ENCODE measurements at regions not wholly inside any gene's neighbourhood (a gene's known extent, or its start where the extent isn't known, plus 50 kb on each side); places are given as distances from the start of the nearest gene placed in this dataset.
"Not testable (repeated sequence)": the region's sequence is repeated elsewhere in the genome, so short reads cannot be mapped to it uniquely, and the experiment has no call there.

DNA sequence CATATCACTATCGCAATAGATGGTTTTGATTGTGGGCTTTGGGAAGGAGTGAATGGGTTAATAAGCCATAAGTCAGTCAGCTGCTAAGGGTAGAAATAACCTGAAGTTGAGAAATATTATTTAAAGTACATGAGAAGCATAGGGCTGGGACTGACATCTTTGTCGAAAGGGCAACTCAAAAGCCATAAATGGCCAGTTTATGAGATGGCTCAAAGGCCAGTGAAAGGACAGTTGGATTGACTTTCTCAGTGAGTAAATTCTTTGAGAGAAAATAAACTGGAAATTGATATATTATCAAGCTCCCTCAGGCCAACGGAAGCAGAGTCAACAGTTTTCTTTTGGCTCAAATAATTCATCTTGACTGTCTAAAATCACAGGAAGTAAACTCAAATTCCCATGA, 419.8 kb downstream of the NSUN3 start:
- Mint-ChIP-seq H3K4me1 (no peaks in the 10 kb centered on the region), H3K4me3 (no peak overlapping the region), H3K27me3 (no peaks in the 10 kb centered on the region), H3K27ac (no peak overlapping the region), H3K36me3 (no peaks in the 10 kb centered on the region), H3K9me3 (peaks cover 5% of the 10 kb centered on the region)
- no peak for DNase-seq (ENCODE audit: low spot score in 2 of 2)
- ATAC-seq (ENCODE audit: low read depth): no peak

DNA sequence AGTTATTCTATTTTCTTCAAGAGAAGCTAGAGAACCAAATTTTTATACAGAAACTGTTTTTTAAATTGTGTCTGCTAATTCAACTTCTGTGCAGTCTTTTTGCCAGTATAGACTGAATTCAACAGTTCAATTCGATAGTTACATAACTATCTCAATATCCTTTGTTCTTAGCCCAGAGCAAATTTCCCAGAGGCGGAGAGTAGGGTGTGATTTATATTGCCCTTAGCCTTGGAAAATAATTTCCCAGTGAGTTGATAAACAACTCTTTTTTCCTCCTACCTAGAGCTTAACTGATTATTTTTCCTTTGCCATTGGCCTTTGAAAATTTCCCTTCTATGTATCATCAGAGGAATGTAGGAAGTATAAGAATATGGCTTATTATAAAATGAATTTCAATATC, 420.5 kb downstream of the NSUN3 start:
- no peak for ATAC-seq (ENCODE audit: low read depth)
- Mint-ChIP-seq H3K36me3 (no peaks in the 10 kb centered on the region), H3K4me3 (no peak overlapping the region), H3K27ac (no peak overlapping the region), H3K27me3 (no peaks in the 10 kb centered on the region), H3K4me1 (no peaks in the 10 kb centered on the region), H3K9me3 (peaks cover 5% of the 10 kb centered on the region)
- DNase-seq (ENCODE audit: low spot score in 2 of 2): no peak

DNA sequence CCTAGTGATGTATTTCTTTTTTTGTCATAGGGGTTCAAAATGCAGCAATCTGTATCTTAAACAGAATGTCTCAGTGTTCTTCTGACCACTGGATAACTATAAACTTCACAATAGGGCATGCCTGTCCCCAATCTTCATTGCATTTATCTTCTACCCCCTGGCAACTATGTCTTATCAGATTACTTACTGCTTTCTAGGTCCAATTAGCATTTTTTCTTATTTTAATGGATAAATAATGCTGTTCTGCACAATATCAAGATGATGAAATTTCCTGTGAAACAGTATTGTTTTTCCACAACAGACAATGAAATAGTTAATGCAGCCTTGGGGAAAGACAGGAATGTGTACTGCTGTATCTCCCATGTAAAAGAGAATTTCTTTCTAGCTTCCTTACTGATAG, 432.1 kb downstream of the NSUN3 start:
- Mint-ChIP-seq H3K4me3 (no peak overlapping the region), H3K27ac (no peak overlapping the region), H3K4me1 (no peaks in the 10 kb centered on the region), H3K9me3 (peaks cover 3% of the 10 kb centered on the region), H3K36me3 (no peaks in the 10 kb centered on the region), H3K27me3 (no peaks in the 10 kb centered on the region)
- DNase-seq (ENCODE audit: low spot score in 2 of 2) (no peak), ATAC-seq (ENCODE audit: low read depth) (no peak)

DNA sequence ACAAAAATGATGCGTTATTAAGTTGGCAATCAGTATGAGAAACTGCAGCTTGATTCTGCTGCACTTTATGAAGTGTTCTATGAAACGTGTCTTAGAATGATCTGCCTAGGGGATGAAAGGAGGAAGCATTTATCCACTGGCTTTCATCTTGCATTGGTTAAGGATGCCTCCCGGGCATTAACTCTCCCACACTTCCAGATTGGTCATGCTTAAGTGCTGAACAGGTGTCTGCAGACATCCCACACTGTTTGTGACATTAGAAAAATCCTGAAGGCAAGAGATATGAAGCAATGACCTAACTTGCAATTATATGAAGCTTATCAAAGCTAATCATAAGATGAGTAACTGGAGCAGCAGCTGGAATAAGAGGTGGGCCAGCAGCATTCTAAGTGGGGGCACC, 437.3 kb downstream of the NSUN3 start:
- no peaks in the 10 kb centered on the region for H3K27me3 Mint-ChIP-seq
- peaks cover 10% of the 10 kb centered on the region for H3K9me3 Mint-ChIP-seq

DNA sequence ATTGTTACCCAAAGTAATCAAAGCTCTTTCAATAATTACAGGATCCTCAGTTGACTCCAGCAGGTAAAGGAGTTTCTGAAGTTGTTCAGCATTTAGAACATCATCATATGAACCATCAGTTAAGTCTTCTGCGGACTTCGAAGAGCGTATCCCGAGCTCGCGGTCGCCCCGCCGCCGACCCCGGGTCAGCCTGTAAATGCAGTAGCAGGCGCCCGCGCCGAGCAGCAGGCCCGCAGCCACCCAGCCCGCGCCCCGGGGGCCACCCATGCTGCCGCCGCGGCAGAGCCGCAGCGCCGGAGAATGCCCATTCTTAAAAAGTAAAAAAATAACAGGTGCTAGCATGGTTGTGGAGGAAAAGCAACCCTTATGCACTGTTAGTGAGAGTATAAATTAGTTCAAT, 444.5 kb downstream of the NSUN3 start:
- not testable (repeated sequence) for DNase-seq (ENCODE audit: low spot score in 2 of 2); H3K4me3 Mint-ChIP-seq; H3K9me3 Mint-ChIP-seq; H3K36me3 Mint-ChIP-seq; ATAC-seq (ENCODE audit: low read depth); H3K4me1 Mint-ChIP-seq; H3K27ac Mint-ChIP-seq; H3K27me3 Mint-ChIP-seq

More for the DNA sequence above, 437.3 kb downstream of the NSUN3 start:
- Mint-ChIP-seq H3K27ac (no peak overlapping the region), H3K4me3 (no peak overlapping the region), H3K4me1 (no peaks in the 10 kb centered on the region), H3K36me3 (no peaks in the 10 kb centered on the region)
- ATAC-seq (ENCODE audit: low read depth): no peak
- DNase-seq (ENCODE audit: low spot score in 2 of 2): no peak

DNA sequence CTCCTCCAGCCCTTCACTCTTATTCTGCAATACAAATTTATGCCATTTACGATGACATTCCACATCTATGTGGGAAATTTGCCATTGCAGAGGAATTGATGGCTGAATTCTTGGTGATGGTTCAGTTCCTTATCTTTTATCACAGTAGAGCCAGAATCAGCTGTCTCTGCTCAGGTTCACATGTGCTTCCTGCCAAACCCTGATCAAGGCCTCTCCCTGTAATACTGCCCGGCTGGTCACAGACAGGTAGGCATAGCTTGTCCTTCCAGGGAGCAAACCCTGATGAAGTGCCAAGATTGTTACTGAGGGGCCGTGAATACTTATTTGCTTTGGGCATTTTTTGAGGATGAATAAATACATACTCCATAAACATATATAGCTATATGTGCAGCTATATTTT, 450.0 kb downstream of the NSUN3 start:
- no peak for DNase-seq (ENCODE audit: low spot score in 2 of 2)
- Mint-ChIP-seq H3K4me1 (no peaks in the 10 kb centered on the region), H3K9me3 (peaks cover 1% of the 10 kb centered on the region), H3K27me3 (no peaks in the 10 kb centered on the region), H3K27ac (no peak overlapping the region), H3K4me3 (no peak overlapping the region), H3K36me3 (no peaks in the 10 kb centered on the region)
- ATAC-seq (ENCODE audit: low read depth): no peak

DNA sequence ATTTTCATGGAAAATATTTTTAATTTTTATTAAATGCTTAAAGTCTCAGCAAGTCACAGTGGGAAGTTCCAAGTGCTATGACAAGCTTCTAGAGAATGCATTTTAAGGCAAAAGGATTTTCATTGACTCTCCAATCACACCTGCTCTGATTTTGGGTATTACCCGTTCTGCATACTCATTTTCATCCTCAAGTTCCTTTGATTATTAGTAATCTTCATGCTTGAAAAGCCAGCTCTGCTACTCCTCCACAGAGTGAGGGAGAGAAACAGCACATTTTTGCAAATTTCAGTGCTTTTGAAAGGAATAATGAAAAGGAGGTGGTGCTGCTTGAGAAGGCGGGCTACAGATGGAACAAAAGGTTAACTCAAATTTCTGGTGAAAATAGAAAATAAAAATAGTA, 450.7 kb downstream of the NSUN3 start:
- Mint-ChIP-seq H3K27me3 (no peaks in the 10 kb centered on the region), H3K4me3 (no peak overlapping the region)

DNA sequence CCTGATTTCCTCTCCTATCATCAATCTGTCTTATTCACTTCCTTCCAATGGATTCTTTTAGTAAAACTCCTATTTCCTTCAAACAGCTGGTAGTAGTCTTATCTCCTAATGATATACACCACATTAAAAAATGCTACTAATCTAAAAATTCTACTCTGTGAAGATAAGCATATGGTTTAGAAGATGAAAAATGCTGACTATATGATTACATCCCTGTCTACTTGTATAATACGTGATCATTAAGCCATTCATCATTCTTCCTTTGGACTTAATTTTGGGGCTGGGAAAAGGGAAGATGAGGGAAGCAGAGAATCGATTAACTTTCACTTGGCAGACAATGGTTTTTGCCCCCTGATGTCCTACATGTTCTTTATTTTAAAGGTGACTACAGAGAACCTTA, 453.1 kb downstream of the NSUN3 start:
- ATAC-seq (ENCODE audit: low read depth) (no peak), DNase-seq (ENCODE audit: low spot score in 2 of 2) (no peak)
- Mint-ChIP-seq H3K36me3 (no peaks in the 10 kb centered on the region), H3K9me3 (peaks cover 7% of the 10 kb centered on the region), H3K4me1 (no peaks in the 10 kb centered on the region), H3K4me3 (no peak overlapping the region), H3K27ac (no peak overlapping the region), H3K27me3 (no peaks in the 10 kb centered on the region)

More for the DNA sequence above, 450.7 kb downstream of the NSUN3 start:
- ATAC-seq (ENCODE audit: low read depth): no peak
- Mint-ChIP-seq H3K9me3 (no peaks in the 10 kb centered on the region), H3K27ac (no peak overlapping the region), H3K36me3 (no peaks in the 10 kb centered on the region), H3K4me1 (no peaks in the 10 kb centered on the region)
- DNase-seq (ENCODE audit: low spot score in 2 of 2): no peak

DNA sequence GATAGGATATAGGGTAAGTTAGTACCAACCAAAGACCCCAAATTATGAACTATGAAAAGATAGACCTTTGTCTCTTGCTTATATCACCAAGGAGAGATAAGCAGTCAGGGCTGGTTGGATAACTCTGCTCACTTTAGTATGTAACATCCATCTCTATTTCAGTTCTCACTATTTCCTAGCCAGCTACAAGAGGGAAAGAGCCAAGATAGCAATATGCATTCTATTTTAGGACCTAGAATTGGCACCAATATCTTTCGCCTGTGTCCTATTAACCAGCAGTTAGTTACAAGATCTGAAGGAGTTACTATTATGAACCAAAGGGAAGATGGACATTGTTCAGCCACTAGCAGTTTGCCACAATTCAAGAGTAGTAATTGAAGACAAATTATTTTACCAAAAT, 457.5 kb downstream of the NSUN3 start:
- H3K9me3 Mint-ChIP-seq: peaks cover 8% of the 10 kb centered on the region

DNA sequence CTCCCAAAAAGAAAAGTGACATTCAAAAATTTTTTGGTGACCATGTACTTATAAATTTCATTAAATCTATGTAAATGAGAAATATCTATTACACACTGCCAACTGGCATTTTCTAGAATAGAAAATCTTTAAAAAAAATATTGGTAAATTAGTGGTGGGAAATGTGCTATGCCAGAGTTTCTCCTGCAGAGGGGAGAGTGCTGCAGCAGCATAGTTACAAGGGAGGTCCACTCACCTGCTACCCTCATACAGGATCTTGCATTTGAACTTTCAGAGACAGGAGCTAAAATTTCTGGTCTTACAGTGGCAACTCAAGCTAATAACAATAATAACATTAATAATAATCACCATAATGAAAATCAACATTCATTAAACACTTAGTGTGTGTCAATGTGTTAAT, 459.6 kb downstream of the NSUN3 start:
- Mint-ChIP-seq H3K36me3 (no peaks in the 10 kb centered on the region), H3K4me1 (no peaks in the 10 kb centered on the region), H3K4me3 (no peak overlapping the region), H3K27ac (no peak overlapping the region), H3K9me3 (peaks cover 12% of the 10 kb centered on the region), H3K27me3 (no peaks in the 10 kb centered on the region)
- no peak for ATAC-seq (ENCODE audit: low read depth)
- DNase-seq (ENCODE audit: low spot score in 2 of 2): no peak

More for the DNA sequence above, 457.5 kb downstream of the NSUN3 start:
- no peak overlapping the region for H3K27ac Mint-ChIP-seq
- no peaks in the 10 kb centered on the region for H3K4me1 Mint-ChIP-seq
- no peak overlapping the region for H3K4me3 Mint-ChIP-seq
- ATAC-seq (ENCODE audit: low read depth): no peak
- DNase-seq (ENCODE audit: low spot score in 2 of 2): no peak
- no peaks in the 10 kb centered on the region for H3K27me3 Mint-ChIP-seq
- H3K36me3 Mint-ChIP-seq: no peaks in the 10 kb centered on the region

DNA sequence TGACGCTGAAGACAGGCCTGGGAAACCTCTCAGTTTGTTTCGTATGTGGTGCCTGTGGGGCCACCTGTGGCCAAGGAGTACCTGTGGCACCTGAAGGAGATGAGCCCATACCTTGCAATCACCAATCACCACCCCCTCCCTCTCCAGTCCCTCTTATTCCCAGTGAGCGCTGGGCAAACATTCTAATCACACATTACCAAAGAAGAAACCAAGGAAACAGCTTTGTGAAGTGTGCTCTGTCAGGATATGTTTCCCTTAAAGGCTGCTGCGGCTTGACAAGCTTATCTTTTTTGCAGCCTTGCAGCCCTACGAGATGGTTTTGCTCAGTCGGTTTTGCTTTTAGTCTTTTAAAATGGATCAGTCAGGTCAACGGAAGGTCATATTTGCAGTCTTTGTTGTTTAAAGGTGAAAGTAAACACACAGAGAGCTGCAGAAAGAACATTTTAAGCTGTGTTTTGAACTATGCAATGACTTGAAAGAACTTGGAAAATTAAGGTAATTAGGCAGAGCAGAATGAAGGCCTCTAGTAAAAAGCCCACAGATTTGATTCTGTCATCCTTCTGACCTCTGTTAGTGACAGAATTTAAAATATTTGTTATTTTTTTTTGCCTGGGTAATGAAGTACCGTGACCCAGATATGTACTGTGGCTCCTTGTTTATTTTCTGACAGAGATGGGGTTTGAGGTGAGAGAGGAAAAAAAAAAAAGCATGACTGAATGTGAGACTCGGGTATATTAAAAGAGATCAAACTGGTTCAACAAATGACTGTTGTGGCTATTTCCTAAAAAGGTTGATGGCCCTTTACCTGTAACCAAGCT, 461.4 kb downstream of the NSUN3 start:
- ATAC-seq (ENCODE audit: low read depth) (no peak), DNase-seq (ENCODE audit: low spot score in 2 of 2) (no peak)
- H3K9me3 Mint-ChIP-seq: peaks cover 9% of the 10 kb centered on the region

DNA sequence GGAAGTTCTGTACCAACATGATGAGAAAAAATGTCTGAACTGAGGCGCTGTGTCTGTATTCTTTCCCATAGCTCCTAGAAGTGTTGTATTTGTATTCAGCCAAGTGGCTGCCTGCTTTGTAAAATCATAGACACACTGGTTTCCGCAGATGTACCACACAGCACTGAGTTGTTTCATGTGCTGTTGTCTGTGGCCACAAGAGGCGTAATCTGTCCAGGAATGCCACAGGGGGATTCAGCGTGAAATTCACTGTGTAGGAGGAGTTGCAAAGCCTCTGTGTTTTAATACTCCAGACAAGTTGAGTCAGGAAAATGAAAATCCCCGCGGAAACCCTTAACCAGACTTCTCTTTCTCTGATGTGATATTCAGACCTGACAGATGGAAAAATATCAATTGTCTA, 462.2 kb downstream of the NSUN3 start:
- peaks cover 6% of the 10 kb centered on the region for H3K9me3 Mint-ChIP-seq
- no peak for ATAC-seq (ENCODE audit: low read depth)
- no peak for DNase-seq (ENCODE audit: low spot score in 2 of 2)

More for the DNA sequence above, 461.4 kb downstream of the NSUN3 start:
- Mint-ChIP-seq H3K27ac (no peak overlapping the region), H3K4me3 (no peak overlapping the region), H3K4me1 (no peaks in the 10 kb centered on the region), H3K27me3 (no peaks in the 10 kb centered on the region), H3K36me3 (no peaks in the 10 kb centered on the region)

DNA sequence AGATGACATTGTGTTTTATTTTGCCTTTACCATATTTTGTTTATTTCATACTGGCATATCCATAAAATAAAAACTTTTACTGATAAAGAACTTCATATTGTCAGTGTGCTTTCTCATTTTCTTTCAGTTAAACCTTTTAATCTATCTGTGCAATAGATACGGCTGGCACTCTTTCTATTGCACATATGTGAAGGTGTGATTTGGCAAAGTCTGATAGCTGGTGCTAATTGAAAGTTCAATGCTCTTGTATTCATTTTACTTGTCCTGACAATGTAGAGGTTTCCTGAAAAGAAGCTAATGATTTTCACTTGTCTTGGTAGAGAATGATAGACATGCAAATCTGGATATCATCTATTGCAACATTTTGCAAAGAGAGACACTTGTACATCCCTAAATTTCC, 467.0 kb downstream of the NSUN3 start:
- DNase-seq (ENCODE audit: low spot score in 2 of 2): no peak
- Mint-ChIP-seq H3K27me3 (no peaks in the 10 kb centered on the region), H3K4me1 (no peaks in the 10 kb centered on the region), H3K9me3 (peaks cover 3% of the 10 kb centered on the region), H3K36me3 (no peaks in the 10 kb centered on the region), H3K27ac (no peak overlapping the region), H3K4me3 (no peak overlapping the region)
- no peak for ATAC-seq (ENCODE audit: low read depth)

More for the DNA sequence above, 462.2 kb downstream of the NSUN3 start:
- Mint-ChIP-seq H3K27ac (no peak overlapping the region), H3K4me1 (no peaks in the 10 kb centered on the region), H3K36me3 (no peaks in the 10 kb centered on the region), H3K4me3 (no peak overlapping the region), H3K27me3 (no peaks in the 10 kb centered on the region)

DNA sequence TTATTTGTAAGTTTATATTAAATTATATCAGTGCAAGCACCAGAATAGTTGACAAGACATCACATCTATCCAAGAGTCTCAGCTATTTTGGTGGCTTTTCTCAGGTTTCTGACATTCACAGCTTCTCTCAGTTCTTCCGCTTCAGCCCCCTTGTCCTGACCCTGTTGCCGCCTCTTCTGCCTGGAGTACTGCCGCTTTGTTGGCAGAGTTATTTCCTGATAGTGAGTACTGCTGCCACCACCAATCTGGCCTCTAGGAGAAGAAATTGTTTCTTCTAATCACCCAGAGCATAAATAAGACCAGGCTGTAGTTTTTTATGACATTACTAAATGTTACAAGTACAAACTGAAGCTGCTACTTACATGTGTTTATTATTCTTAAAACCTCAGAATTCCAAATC, 470.1 kb downstream of the NSUN3 start:
- no peak overlapping the region for H3K27ac Mint-ChIP-seq
- no peaks in the 10 kb centered on the region for H3K4me1 Mint-ChIP-seq

DNA sequence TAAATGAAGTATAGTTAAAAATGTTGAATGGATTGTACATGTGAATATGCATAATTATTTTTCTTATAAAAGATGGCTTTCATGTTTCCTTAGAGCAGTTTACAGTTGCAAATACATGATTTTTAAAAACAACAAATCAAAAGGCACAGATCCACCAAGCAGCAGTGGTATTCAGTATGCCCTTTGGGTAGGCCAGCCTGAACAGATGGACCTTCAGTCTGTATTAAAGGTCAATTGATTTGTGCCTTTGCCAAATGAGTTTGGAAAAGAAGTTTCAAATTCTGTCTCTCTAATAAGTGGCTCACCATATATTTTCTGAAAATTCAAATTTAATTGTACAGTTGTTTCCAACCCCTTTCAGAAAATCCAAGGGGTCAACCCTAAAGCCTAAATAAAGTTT, 477.1 kb downstream of the NSUN3 start:
- Mint-ChIP-seq H3K27ac (no peak overlapping the region), H3K4me3 (no peak overlapping the region), H3K27me3 (no peaks in the 10 kb centered on the region), H3K36me3 (no peaks in the 10 kb centered on the region), H3K9me3 (peaks cover 3% of the 10 kb centered on the region), H3K4me1 (no peaks in the 10 kb centered on the region)
- DNase-seq (ENCODE audit: low spot score in 2 of 2): no peak
- ATAC-seq (ENCODE audit: low read depth): no peak

More for the DNA sequence above, 470.1 kb downstream of the NSUN3 start:
- no peaks in the 10 kb centered on the region for H3K27me3 Mint-ChIP-seq
- H3K9me3 Mint-ChIP-seq: no peaks in the 10 kb centered on the region
- H3K36me3 Mint-ChIP-seq: no peaks in the 10 kb centered on the region
- ATAC-seq (ENCODE audit: low read depth) (no peak), DNase-seq (ENCODE audit: low spot score in 2 of 2) (no peak)
- H3K4me3 Mint-ChIP-seq: no peak overlapping the region
